OCI-LY1 (cell line): ENCODE measurements at regions not wholly inside any gene's neighbourhood (a gene's known extent, or its start where the extent isn't known, plus 50 kb on each side); places are given as distances from the start of the nearest gene placed in this dataset.

Source experiments
- H2AFZ ChIP-seq: fragments of 200-600 bp; sonication (generic), shearing (Covaris generic); 2 replicates; pipeline ENCODE4 v1.6.0; 2014; ENCODE audit warnings: antibody characterized with exemption, mild to moderate bottlenecking, low read length
- H3F3A ChIP-seq: fragments of 200-600 bp; sonication (generic), shearing (Covaris generic); 2 replicates; pipeline ENCODE4 v1.6.0; 2014; ENCODE audit warnings: mild to moderate bottlenecking, antibody characterized with exemption, low read length, moderate library complexity; ENCODE audit not compliant: insufficient read depth
- H3K27ac ChIP-seq: fragments of 200-600 bp; sonication (generic); 2 replicates; pipeline ENCODE4 v1.5.1; 2014; ENCODE audit warnings: low read length, mixed run types, mild to moderate bottlenecking, low read depth; ENCODE audit not compliant: poor library complexity, severe bottlenecking
- H3K27me3 ChIP-seq: fragments of 200-600 bp; sonication (generic); 2 replicates; pipeline ENCODE4 v1.6.0; 2014; ENCODE audit warnings: antibody characterized with exemption, mild to moderate bottlenecking, low read length, moderate library complexity; ENCODE audit not compliant: insufficient read depth
- H3K36me3 ChIP-seq: fragments of 200-600 bp; sonication (generic); 2 replicates; pipeline ENCODE4 v1.6.1; 2014; ENCODE audit warnings: mild to moderate bottlenecking, antibody characterized with exemption, low read length, moderate library complexity, mixed read lengths; ENCODE audit not compliant: insufficient read depth
- H3K4me1 ChIP-seq: fragments of 200-600 bp; sonication (generic); 2 replicates; pipeline ENCODE4 v1.5.1; 2014; ENCODE audit warnings: mild to moderate bottlenecking, low read length, moderate library complexity; ENCODE audit not compliant: insufficient read depth, severe bottlenecking
- H3K4me2 ChIP-seq: fragments of 200-600 bp; sonication (generic), shearing (Covaris generic); 2 replicates; pipeline ENCODE4 v1.6.1; 2014; ENCODE audit warnings: low read length
- H3K4me3 ChIP-seq: fragments of 200-600 bp; sonication (generic); 2 replicates; pipeline ENCODE4 v1.5.1; 2014; ENCODE audit warnings: low read length, low read depth, mild to moderate bottlenecking, mixed read lengths; ENCODE audit not compliant: poor library complexity, severe bottlenecking
- H3K79me2 ChIP-seq: fragments of 200-600 bp; shearing (Covaris generic); 2 replicates; pipeline ENCODE4 v1.6.1; 2016; ENCODE audit warnings: mixed run types, low read length, mixed read lengths; ENCODE audit not compliant: insufficient read depth
- H3K9ac ChIP-seq: fragments of 200-600 bp; sonication (generic), shearing (Covaris generic); 2 replicates; pipeline ENCODE4 v1.6.1; 2014; ENCODE audit warnings: mild to moderate bottlenecking, low read length, mixed read lengths
- H3K9me2 ChIP-seq: fragments of 200-600 bp; sonication (generic), shearing (Covaris generic); 2 replicates; pipeline ENCODE4 v1.6.1; 2014; ENCODE audit warnings: low read depth, mild to moderate bottlenecking, low read length, mixed read lengths
- H3K9me3 ChIP-seq: fragments of 200-600 bp; shearing (Covaris generic); 2 replicates; pipeline ENCODE4 v1.6.1; 2014; ENCODE audit warnings: low read length, mixed read lengths
- H4K20me1 ChIP-seq: fragments of 200-600 bp; sonication (generic), shearing (Covaris generic); 2 replicates; pipeline ENCODE4 v1.6.0; 2016; ENCODE audit warnings: mild to moderate bottlenecking, low read length; ENCODE audit not compliant: insufficient read depth
- CTCF ChIP-seq: fragments of 200-600 bp; sonication (generic), shearing (Covaris generic); IDR thresholded peaks from 2 replicates; pipeline ENCODE4 v1.5.1; 2017; ENCODE audit warnings: mild to moderate bottlenecking, antibody characterized with exemption, low read length, moderate library complexity, mixed read lengths
- EZH2 ChIP-seq: fragments of 200-600 bp; sonication (generic), shearing (Covaris generic); IDR thresholded peaks from 2 replicates; pipeline ENCODE4 v1.8.0; 2017; ENCODE audit warnings: borderline replicate concordance, mixed run types, mild to moderate bottlenecking, antibody characterized with exemption, low read length, moderate library complexity, mixed read lengths

- Histone ChIP-seq H3K4me3 (no peak overlapping the region), H3K79me2 (no peaks in the 10 kb centered on the region), H3K9ac (no peak overlapping the region), H3K27ac (no peak overlapping the region), H3K36me3 (no peaks in the 10 kb centered on the region), H3K9me2 (no peaks in the 10 kb centered on the region), H3K9me3 (no peaks in the 10 kb centered on the region), H4K20me1 (no peaks in the 10 kb centered on the region), H3K4me2 (no peak overlapping the region), H3F3A (no peaks in the 10 kb centered on the region), H3K4me1 (no peaks in the 10 kb centered on the region), H3K27me3 (no peaks in the 10 kb centered on the region), H2AFZ (no peak overlapping the region)
- no peak for TF ChIP-seq CTCF
- no peak for TF ChIP-seq EZH2
These were observed 221.3 kb downstream of the ERMARD start for GRCh38 chr6:169972736-169973135.

GRCh38 chr6:169972101-169972651 is 220.8 kb downstream of the ERMARD start:
- Histone ChIP-seq H3K27ac (no peak overlapping the region), H3K36me3 (no peaks in the 10 kb centered on the region), H3K9ac (no peak overlapping the region), H3K27me3 (no peaks in the 10 kb centered on the region), H2AFZ (no peak overlapping the region), H3K9me2 (no peaks in the 10 kb centered on the region), H4K20me1 (no peaks in the 10 kb centered on the region), H3K9me3 (no peaks in the 10 kb centered on the region), H3K4me2 (no peak overlapping the region), H3K4me3 (no peak overlapping the region), H3F3A (no peaks in the 10 kb centered on the region), H3K79me2 (no peaks in the 10 kb centered on the region), H3K4me1 (no peaks in the 10 kb centered on the region)
- TF ChIP-seq CTCF, result no peak
- TF ChIP-seq EZH2, result no peak

GRCh38 chr6:169971081-169971861 is 219.8 kb downstream of the ERMARD start:
- Histone ChIP-seq H3K4me3 (no peak overlapping the region), H3K79me2 (no peaks in the 10 kb centered on the region), H3K27ac (no peak overlapping the region), H3K4me1 (no peaks in the 10 kb centered on the region), H3K4me2 (no peak overlapping the region), H3K9me3 (no peaks in the 10 kb centered on the region), H3K36me3 (no peaks in the 10 kb centered on the region), H3K27me3 (no peaks in the 10 kb centered on the region), H3K9me2 (no peaks in the 10 kb centered on the region), H3F3A (no peaks in the 10 kb centered on the region), H4K20me1 (no peaks in the 10 kb centered on the region), H3K9ac (no peak overlapping the region), H2AFZ (no peak overlapping the region)
- TF ChIP-seq CTCF (no peak), EZH2 (no peak)
